Sigmoid colon (tissue), 3 donors: ENCODE measurements at regions not wholly inside any gene's neighbourhood (a gene's known extent, or its start where the extent isn't known, plus 50 kb on each side); places are given as distances from the start of the nearest gene placed in this dataset.

Experiments
- CTCF ChIP-seq, 4 experiments: fragments of 450-650 bp in 3 of 4; fragments of 200-600 bp in 1 of 4; IDR thresholded peaks; one replicate each; pipeline ENCODE4 v1.5.1; 2016 to 2019; ENCODE audit warnings: antibody characterized with exemption in 4 of 4, mild to moderate bottlenecking in 3 of 4, moderate library complexity in 2 of 4
- POLR2A ChIP-seq, 2 donors: fragments of 450-650 bp; IDR thresholded peaks; one replicate each; pipeline ENCODE4 v1.6.1; 2016; ENCODE audit warnings: antibody characterized with exemption in 2 of 2, mild to moderate bottlenecking in 2 of 2, moderate library complexity in 2 of 2

- TF ChIP-seq CTCF (IDR thresholded peaks at IDR 0.05), result no peak
- TF ChIP-seq POLR2A (IDR thresholded peaks at IDR 0.05), result no peak
Observed at GRCh38 chr7:15087771-15088170, 185.2 kb upstream of the DGKB start.
